Ammon's horn (tissue), 1 donor: ENCODE measurements at regions not wholly inside any gene's neighbourhood (a gene's known extent, or its start where the extent isn't known, plus 50 kb on each side); places are given as distances from the start of the nearest gene placed in this dataset.
"Not testable (repeated sequence)": the region's sequence is repeated elsewhere in the genome, so short reads cannot be mapped to it uniquely, and the experiment has no call there.

Experiments used
- DNase-seq: peaks from one replicate; pipeline ENCODE4 v3.0.0-alpha.2; 2016; ENCODE audit warnings: low spot score

- DNase-seq = not testable (repeated sequence)
Observed at GRCh38 chr4:3632794-3633193, 100.6 kb upstream of the LRPAP1 start.

DNA sequence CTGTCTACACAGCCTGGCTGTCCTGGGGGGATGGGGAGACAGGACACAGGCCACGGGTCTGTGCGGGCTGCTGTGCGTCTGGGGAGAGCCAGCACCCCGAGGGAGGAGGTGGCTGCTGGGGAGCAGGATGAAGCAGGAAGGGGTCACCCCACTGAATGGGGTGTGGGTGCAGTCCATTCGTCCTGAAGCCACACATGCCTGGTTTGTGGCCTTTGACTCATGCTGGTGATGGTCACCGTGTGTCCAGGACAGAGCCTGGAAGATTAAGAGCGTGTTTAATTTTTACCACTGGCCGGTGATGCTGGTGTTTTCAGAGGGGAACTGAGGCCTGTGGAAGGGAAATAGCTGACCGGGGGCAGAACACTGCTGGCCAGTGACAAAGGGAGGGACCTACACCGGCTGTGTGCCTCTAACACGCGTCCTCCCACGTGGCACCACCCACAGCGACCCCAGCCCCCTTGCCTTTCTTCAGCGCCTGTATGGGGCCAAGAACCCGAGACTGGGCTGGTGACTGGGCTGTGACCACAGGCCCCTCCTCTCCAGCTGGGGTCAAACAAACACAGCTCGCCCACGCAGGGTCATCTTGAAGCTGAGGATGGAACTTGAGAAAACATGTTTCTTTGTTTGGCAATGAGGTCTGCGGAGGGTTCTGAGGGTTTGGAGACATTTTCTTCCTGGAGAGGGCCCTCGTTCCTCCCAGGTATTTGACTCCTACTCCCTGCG, 99.5 kb upstream of the LRPAP1 start:
- DNase-seq = not testable (repeated sequence)

DNA sequence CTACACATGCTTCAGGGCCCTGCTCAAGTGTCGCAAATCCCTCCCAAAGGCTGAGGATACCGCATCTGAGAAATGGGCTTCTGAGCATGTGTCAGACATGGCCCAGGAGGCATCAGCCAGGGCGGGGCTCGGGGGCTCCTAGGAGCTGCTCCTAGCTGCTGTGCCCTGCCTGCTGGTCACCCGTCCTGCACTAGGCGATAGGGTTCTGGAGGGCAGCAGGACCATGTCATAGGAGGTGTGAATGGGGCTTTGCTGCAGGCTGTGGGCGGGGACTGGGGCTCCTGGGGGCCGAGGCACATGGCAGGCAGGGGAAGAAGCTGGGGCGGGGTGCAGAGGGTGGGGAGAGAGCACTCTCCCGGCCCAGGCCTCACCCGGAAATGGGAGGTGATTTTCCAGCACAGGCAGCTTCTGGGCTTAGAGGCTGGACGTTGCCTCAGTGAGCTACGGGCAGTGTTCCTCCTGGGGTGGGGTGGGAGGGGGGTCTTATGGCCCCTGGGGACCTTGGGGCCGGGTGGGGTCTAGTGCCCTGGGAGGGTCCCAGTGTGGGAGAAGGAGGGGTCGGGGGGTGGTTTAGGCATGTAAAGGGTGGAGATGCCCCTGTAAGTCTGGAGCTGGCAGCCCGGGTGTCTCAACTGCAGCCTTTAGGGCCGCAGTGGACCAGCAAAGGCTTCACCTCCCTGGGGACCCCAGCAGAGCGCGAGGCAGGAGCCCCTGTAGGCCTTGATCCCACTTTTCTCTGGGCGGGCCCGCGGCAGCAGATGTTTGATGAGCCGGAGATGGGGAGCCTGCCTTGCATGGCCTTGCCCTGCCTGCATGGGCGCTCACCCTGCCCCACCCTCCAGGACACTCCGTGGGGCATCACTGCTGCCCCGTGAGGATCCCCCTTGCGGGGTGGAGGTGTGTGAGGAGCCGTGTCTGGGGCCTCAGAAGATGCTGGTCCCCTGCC, 98.6 kb upstream of the LRPAP1 start:
- DNase-seq = no peak

DNA sequence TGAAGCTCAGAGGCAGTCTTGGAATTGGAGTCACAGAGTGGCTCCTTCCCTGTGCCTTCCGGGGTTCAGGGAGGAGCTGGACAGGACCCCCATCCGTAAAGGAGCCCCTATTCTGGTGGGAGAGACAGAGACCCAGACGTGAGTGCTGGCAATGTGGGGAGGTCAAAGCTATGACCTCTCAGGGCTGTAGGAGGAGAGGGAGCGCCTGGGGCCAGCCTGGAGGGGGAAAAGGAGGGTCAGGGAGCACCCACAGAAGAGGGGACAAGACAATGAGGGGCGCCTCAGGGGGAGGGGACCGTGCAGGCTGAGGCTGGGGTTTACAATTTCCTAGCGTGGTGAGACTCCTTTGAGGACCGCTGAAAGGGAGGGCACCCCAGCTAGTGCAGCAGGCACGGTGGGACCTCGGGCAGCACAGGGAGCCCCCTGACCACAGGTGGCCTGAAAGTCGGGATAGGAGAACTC, 97.9 kb upstream of the LRPAP1 start:
- DNase-seq = no peak

GRCh38 chr4:3629665-3630064, 97.4 kb upstream of the LRPAP1 start:
- DNase-seq = no peak

DNA sequence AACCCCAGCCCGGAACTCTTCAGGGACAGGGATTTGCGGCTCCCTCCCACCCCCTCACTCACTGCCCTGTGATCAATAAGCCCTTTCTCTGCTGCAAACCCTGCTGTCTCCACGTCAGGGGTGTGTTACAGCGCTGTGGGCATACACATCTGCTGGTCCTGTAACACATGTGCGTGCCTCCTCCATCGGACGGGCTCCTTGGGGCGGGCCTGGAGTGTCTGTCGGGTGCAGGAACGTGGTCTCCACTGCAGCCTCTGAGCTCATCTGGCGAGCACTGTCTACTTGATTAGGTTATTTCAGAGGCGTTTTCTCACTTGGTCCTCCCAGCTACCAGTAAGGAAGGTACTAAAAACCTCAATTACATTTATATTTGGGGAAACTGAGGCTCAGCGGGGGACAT, 97.0 kb upstream of the LRPAP1 start:
- DNase-seq = not testable (repeated sequence)

DNA sequence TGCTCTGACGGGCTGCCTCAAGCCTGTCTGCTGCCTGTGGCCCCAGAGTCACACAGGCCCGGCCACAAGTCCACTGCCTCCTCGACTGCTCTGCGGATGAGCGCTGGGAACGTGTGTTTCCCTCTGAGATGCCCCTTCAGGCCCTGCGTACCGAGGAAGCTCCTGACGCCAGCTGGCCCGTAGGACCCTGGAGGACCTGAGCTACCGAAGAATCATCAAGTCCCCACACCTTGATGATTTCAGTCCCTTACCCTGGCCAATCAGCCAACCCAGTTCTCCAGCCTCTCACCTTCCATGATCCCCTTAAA, 96.6 kb upstream of the LRPAP1 start:
- no peak for DNase-seq

GRCh38 chr4:3627967-3628867, 96.0 kb upstream of the LRPAP1 start:
- DNase-seq = not testable (repeated sequence)

DNA sequence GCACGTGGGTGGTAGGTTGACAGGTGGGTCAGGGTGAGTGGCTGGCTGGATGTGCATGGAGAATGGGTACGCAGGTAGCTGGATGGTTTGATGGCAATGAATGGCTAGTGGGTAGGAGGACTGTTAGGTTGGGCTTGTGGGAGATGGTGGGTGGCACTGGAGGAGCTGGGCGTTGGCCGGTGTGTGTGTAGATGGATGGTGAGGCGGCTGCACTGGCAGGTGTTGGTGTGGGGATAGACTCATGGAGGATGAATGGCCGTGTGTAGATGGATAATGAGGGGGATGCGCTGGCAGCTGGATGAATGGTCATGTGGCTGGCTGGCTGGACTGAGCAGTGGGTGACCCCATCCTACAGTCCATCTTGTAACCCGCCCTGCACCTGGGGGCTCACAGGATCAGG, 95.2 kb upstream of the LRPAP1 start:
- DNase-seq = not testable (repeated sequence)

DNA sequence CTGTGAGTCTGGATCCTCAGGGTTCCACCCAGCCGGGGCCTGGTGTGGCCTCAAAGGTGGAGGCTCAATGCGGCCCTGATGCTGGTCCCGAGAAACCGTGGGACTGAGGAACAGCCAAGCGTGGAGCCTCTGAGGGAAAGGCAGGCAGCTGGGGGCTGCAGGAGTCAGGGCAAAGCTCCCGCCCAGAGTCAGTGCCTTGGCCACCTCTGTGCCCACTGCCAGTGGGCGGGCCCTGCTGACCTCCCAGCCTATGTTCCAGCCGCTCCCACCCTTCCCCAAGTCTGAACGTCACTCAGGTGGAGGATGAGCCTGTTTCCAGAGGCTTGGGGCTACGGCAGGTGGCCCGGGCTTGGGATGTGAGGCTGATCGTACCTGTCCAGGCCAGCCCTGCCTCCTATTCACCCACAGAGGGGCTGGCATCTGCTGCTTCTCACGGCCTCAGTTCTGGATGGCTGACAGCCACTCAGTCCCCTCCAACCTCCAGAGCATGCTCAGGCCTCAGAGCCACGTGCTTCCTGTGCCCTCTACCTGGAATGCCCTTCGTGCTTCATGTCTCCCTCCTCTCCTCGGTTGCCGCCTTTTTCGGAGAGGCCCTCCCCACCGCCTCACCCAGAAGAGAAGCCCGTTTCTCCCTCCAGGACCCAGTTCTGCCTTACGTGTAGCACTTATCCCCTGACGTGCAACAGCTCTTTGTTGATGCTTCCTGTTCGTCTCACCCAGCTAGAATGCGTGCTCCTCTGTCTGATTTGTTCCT, 94.1 kb upstream of the LRPAP1 start:
- not testable (repeated sequence) for DNase-seq

GRCh38 chr4:3625286-3625875, 93.2 kb upstream of the LRPAP1 start:
- DNase-seq = not testable (repeated sequence)

DNA sequence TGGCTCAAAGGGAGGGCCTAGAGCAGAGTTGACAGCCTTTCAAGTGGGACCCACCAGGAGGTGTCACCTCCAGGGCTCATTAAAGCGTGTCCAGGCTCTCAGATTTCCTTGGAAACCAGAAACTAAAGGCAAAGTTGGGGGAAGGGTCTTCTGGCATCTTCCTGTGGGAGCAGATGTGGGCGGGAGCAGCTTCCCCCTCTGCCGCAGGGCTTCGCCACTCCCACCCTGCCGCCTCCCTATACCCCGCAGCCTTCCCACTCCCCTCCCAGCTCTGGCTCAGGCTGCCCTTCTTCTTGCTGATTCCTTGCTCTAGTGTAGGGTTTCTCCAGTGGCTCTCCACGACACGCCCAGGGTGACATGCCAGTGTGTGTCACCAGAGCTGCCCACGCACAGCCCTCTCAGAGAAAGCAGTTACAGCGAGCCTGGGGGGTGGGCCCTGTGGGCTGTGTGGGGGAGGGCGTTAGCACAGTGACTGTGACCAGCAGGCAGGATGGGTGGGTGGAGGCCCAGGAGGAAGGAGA, 91.6 kb upstream of the LRPAP1 start:
- DNase-seq = not testable (repeated sequence)

DNA sequence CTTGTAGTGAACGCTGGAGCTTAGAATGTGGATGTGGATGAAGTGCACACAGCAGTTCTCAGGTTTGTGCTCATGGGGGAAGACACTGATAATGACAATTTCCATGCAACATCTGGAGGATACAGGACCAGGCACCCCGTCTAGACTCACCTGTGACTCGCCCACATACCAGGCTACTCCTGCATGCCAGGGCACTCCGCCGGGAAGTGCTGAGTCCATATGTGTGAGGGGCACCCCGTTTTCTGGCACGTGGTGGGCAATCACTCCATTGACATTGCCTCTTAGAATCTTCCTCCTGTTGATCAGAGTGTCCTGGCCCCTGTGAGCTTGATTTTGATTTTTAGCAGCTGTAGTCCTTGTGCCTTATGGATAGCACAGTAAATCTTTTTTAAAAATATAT, 90.9 kb upstream of the LRPAP1 start:
- DNase-seq = no peak

DNA sequence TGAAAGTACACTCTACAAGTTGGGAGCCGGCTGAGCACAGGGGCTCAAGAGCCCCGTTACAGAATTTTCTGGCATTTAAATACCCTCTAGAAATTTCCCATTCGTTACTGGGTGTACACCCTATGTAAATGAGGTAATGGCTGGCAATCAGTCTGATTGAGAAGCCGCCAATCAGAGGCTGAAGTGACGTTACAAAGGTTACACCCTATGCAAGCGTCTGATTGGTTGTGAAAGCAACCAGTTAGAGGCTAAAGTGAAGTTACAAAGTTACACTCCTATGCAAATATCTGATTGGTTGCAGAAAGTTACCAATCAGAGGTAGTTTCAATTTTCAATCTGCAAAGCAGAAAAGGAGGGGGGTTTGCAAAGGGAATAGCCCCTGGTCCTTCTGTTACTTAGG, 88.1 kb upstream of the LRPAP1 start:
- DNase-seq = not testable (repeated sequence)

DNA sequence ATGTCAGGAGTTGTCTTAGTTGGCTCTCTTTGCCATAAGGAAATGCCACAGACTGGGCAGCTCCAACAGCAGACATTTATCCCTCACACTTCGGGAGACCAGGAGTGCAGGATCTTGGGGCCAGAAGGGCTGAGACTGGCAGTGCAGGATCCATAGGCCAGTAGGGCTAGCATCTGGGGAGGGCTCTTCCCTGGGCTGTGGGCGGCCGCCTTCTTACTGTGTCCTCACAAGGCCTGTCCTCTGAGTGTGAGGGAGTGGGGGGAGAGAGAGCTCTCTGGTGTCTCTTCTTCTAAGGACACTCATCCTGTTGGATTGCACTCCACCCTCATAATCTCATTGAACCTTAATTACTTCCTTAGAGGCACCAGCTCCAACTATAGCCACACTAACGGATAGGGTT, 87.5 kb upstream of the LRPAP1 start:
- DNase-seq = not testable (repeated sequence)

- not testable (repeated sequence) for DNase-seq
Observed at GRCh38 chr4:3618341-3618740, 86.1 kb upstream of the LRPAP1 start.

DNA sequence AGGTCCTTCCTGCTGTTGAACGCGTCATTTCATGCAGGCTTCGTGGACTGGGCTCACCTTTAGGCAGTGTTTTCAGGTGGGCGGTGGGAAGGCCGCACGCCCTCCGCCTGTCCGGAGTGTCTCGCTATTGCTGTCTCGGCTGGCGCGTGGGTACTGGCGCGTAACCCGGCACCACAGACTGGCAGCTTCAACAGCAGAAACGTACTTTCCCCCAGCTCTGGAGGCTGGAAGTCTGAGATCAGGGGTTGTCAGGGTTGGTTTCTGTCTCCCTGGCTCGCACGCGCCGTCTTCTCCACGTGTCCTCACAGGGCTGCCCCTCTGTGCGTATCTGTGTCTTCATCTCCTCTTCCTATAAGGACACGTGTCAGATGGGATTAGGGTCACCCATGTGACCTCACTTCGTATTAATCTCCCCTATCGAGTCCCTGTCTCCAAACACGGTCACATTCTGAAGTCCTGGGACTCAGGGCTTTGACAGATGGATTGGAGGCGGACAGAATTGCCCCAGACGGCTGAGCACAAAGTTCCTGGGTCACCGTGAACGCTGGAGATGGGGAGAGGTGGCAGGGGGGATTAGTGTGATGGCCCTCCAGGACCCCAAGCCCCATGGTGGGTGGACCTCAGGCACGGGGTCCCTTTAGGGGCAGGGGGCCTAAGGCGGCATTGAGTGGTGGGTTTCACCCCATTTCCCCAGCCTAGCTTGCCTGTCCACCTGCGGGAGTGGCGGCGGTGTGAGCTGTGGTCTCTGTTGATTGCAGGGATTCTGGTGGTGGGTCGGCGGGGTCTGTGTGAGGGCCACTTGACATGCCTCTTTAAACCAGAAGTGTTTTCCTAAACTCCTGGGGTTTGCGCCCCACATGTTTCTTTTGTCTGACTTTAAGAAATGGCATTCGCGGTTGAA, 83.4 kb upstream of the LRPAP1 start:
- DNase-seq = no peak

DNA sequence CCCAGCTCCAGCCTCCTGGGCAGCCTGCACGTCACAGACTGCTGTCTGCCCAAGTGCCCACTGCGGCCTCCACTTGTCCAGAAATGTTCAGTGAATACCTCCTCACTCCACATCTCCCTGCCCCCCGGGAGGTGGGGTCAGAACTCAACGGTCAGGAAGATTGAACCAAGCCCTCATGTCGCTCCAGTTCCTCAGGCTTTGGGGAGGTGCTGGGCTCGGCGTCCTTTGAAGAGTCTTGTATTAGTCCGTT, 82.4 kb upstream of the LRPAP1 start:
- no peak for DNase-seq

- no peak for DNase-seq
Observed at GRCh38 chr4:3613967-3614730, 81.9 kb upstream of the LRPAP1 start.
